DMS53 (cell line): ENCODE measurements at regions not wholly inside any gene's neighbourhood (a gene's known extent, or its start where the extent isn't known, plus 50 kb on each side); places are given as distances from the start of the nearest gene placed in this dataset.
A peak's percentile ranks its signal among the peaks of the same experiment; 100 is the strongest.

ENCODE experiments used
- DNase-seq: peaks from one replicate; lab custom pipeline; 2025; lab: John Stamatoyannopoulos, UW

GRCh38 chr5:115686738-115687074 lies 60.9 kb upstream of the TMED7 start:
- peak; percentile 17 for DNase-seq

- peak; percentile 29 for DNase-seq
These were observed 60.4 kb upstream of the TMED7 start for GRCh38 chr5:115686051-115686737.

GRCh38 chr5:115685490-115685889 lies 59.7 kb upstream of the TMED7 start:
- no peak for DNase-seq

GRCh38 chr5:115684513-115685037 lies 58.7 kb upstream of the TMED7 start:
- no peak for DNase-seq

- peak; percentile 55 for DNase-seq
These were observed 57.2 kb upstream of the TMED7 start for GRCh38 chr5:115683081-115683480.
